ENCODE measurements at regions not wholly inside any gene's neighbourhood (a gene's known extent, or its start where the extent isn't known, plus 50 kb on each side); places are given as distances from the start of the nearest gene placed in this dataset.

GRCh38 chr16:86894029-86894567, 315.7 kb downstream of the FOXL1 start:
- DNase-seq: no peak

- DNase-seq: no peak
Measured at GRCh38 chr16:86894925-86895324, 316.6 kb downstream of the FOXL1 start.

GRCh38 chr16:86895606-86896005, 317.3 kb downstream of the FOXL1 start:
- DNase-seq: no peak

DNA sequence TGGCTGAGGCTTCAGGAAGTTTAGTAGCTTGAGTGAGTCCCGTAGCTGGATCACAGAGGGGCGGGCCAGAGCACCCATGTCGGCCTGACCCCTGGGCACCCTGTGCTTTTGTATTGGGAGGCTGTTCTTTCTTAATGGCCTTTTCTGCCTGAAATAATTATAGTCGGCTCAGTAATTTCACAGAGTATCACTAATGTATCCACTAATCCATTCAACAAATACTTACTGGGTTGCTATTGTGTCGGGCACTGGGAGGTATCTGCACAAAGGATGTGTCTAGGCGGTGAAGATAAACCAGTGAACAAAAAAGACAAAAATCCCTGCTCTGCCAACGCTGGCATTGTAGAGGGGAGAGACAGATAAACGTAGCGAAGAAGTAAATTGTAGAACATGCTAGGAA, 318.6 kb downstream of the FOXL1 start:
- DNase-seq: no peak

DNA sequence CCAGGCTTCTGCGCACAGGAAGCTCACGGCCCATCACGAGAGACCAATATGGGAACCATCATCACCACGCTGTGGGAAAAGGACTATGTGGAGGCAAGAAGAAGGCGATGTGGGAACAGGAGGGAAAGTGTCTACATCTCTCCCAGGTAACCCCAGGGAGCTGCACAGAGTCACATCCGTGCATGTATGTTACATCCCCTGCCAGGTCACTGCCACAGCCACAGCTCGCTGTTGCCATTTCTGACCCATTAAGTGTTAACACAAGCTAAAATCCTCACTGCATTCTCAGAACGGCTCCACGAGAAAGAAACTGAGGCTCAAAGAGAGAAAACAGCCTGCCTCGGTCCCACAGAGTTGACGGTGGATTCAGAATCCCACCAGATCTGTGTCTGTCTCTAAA, 319.1 kb downstream of the FOXL1 start:
- DNase-seq: no peak

- DNase-seq: no peak
Measured at GRCh38 chr16:86898386-86898785, 320.0 kb downstream of the FOXL1 start.

- DNase-seq: no peak
Measured at GRCh38 chr16:86899151-86899550, 320.8 kb downstream of the FOXL1 start.

DNA sequence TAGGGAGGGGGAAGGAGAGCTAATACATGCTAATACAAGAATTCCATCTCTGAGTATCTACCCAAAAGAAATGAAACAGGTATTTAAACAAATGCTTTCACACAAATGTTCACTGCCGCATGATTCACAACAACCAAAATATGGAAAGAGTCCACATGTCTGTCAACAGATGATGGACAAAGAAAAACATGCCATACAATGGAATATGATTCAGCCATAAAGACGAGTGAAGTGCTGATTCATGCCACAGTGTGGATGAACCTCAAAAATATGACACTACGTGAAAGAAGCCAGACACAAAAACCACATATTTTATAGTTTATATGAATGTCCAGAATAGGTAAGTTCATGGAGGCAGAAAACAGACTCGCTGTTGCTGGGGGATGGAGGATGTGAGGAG, 321.4 kb downstream of the FOXL1 start:
- DNase-seq: no peak

DNA sequence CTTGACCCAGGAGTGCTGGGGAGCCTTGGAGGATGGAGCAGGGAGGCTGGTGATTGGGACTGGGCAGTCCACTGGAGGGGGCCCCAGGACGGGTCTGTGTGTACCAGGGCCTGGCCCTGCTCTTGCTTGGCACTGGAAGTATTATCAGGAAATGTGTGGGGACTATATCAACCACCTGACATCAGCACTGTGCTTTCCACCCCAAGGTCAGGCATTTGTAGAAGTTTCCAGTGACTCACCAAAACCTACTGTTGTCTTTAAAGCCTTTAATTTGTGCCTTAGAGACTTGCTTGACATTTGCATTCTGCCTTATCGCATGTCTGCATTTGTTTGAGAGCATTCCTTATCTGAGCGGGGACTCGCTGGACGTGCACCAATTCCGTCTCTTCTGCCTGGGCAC, 323.1 kb downstream of the FOXL1 start:
- no peak for DNase-seq

DNA sequence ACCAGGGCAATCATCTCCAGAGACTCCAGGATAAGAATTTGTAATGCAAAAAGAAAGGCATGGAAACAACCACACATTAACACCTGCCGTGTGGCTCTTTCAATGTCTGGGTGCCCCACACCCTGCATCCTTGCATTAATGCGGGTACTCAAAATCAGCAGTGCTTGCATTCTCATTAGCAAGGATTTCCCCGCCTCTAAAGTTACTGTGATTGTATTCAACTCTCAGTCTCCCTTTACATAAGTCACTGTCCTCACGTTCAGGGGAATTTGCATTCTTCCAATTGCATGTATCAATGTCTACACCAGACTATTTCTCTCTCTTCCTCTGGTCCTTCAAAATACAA, 324.3 kb downstream of the FOXL1 start:
- no peak for DNase-seq

DNA sequence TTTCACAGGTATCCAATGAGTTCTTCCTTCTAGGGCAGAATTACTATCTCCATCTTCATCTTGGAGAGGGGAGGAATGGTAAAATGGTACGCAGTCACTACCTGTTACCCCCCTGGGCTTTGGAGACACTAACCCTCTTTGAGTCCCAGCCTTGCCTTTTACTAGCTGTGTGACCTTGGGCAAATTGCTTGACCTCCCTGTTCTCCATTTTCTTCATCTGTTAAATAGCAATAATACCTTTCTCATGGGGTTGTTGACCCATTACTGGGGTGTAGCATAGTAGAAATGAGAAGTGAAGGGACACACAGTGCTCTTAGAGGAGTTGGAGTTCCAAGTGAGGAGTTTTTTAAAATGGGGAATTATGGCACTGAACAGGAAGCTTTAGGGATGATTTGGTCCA, 324.7 kb downstream of the FOXL1 start:
- DNase-seq: no peak

DNA sequence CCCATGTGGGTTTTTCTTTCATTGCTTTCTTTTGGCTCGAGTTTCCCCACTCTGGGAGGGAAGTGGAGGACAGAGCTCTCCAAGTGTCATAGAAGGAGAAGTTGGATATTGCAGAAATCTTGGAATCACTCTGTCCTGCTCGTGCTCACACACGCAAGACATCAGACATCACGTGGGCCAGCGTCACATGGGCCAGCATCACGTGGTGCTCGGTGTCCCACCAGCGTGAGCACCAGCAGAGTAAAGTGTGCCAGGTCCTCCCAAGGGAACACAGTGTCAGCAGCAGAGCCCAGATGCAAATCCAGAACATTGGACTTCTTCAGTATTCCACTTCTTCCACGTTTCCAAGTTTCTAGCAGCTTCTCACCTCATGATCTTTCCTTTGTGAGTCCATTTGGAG, 327.0 kb downstream of the FOXL1 start:
- DNase-seq: no peak

GRCh38 chr16:86906623-86907022, 328.3 kb downstream of the FOXL1 start:
- no peak for DNase-seq

- DNase-seq: no peak
Measured at GRCh38 chr16:86909359-86910160, 331.2 kb downstream of the FOXL1 start.

DNA sequence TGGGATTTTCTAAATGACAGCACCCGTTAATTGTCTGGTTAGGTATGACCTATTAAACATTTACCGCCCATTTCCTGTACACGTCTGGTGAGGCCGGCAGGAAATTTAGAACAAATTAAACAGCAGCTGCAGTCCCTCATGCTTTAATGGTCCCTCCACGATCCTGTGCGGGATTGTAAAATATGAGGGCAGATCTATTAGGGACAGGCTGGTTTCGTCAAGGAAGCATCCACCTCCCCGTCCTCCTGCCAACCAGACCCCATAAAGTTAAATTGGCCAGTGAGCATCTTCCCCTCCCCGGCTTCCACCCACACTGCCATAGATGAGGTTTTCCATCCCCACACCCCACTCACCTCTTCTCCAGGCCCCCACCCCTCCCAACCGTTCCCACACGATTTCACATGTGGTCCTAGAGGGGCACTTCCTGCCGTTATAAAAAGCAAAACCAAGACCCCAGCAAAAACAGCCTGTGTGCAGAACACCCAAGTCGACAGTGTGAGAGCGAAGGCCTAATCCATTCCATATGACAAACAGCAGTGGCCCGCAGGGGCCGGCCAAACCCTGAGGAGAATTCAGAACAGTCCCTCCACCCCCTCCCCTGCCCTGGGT, 331.9 kb downstream of the FOXL1 start:
- DNase-seq: no peak

DNA sequence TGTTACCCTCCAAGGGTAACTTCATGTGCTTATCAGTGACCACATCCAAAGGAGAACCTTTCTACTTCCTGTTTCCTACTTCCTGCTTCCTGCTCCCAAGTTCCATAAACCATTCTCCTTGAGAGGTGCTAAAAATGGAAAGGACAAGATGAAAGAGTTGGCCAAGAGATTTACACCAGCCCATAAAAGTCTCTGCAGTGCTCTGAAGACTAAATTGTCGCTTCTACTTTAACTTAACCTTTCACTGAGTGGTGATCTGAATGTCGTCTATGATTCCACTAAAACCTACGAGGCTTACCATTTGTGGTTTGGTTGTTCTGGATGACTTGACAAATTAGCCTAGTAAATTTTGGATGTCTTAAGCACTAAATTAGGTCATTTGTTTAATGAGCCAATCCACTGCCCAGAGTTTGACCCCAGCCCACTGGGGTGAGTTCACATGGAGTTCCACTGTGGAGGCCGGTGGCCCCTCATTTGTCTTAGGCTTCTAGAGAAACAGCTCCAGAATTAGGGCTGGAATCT, 333.1 kb downstream of the FOXL1 start:
- no peak for DNase-seq

DNA sequence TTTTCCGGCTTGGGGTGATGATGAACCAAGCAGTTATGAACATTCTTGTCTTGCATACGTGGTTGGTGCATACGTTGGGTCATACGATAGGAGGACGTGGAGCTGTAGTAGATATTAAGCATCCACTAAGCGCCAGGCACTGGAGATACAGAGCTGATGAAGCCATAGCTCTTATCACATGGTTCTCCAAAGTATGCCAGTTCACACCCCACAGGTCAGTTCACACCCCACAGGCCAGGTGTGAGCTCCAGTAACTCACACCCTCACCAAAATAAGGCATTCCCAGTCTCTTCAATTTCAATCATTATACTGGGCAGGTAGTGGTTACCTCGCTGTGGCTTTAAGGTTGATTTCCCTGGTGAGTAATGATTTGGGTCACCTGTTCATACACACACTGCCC, 335.5 kb downstream of the FOXL1 start:
- no peak for DNase-seq

GRCh38 chr16:86914876-86915717, 336.7 kb downstream of the FOXL1 start:
- DNase-seq: no peak

DNA sequence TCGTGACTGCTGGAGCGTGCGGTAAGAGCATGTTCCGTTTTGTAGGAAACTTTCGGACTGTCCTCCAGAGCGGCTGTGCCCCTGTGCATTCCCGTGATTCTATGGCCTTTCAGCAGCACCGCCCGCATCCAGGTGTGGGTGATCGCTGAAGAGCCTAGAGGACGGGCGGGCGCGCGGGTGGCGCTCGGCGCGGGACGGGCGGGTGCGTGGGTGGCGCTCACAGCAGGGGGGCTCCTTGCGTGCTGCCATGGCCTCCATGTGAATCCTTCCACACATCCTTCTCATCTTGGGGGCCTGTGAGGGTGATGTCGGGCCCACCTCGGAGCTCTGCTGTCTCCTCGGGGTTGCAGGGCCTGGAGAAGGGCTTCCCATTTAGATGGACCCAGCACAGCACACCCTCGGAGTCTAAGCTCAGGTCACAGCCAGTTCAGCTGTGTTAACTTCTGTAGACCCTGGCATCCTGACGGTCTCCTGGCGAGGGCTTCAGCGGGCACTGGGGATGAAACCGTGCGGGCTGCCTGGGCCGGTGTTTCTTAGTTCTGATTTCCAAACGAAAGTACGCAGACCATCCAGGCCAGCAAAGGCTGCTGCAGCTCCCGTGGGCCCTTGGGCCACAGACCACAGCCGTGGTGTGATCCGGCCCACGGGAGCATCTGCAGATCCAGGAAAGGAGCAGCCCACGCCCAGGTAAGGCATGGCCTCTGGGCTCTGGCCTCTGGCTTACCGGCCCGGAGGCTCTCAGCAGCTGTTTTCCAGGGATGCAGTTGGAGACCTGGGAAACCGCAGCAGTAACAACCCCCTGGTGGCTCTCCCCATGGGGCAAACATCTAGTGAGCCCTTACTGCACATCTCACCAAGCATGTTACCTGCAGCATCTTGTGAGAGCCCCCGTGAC, 339.4 kb downstream of the FOXL1 start:
- no peak for DNase-seq

- DNase-seq: no peak
Measured at GRCh38 chr16:86918637-86919036, 340.3 kb downstream of the FOXL1 start.

GRCh38 chr16:86919078-86919477, 340.7 kb downstream of the FOXL1 start:
- DNase-seq: no peak

- no peak for DNase-seq
Measured at GRCh38 chr16:86919578-86920305, 341.4 kb downstream of the FOXL1 start.

Data from suppressor macrophage treated with lipopolysaccharide for 4 hours (primary cell).